Fibroblast of pulmonary artery (primary cell): ENCODE measurements at regions not wholly inside any gene's neighbourhood (a gene's known extent, or its start where the extent isn't known, plus 50 kb on each side); places are given as distances from the start of the nearest gene placed in this dataset.
"Not testable (repeated sequence)": the region's sequence is repeated elsewhere in the genome, so short reads cannot be mapped to it uniquely, and the experiment has no call there.

Experiments used
- DNase-seq: peaks from one replicate; pipeline ENCODE4 v3.0.0-alpha.2; 2010; ENCODE audit warnings: low read depth
- H3K4me3 ChIP-seq: replicated peaks from 2 replicates; pipeline ENCODE4 v1.5.1; 2011; ENCODE audit warnings: low read depth, mild to moderate bottlenecking, control low read depth, low read length, moderate library complexity
- CTCF ChIP-seq: IDR thresholded peaks from 2 replicates; pipeline ENCODE4 v1.5.1; 2011; ENCODE audit warnings: mild to moderate bottlenecking, control low read depth, low read length, inconsistent platforms; ENCODE audit errors: missing control alignments

GRCh38 chr16:32085438-32086141 is 167.5 kb upstream of the TP53TG3D start:
- not testable (repeated sequence) for DNase-seq
- H3K4me3 ChIP-seq, result peak overlapping the region; percentile 14

DNA sequence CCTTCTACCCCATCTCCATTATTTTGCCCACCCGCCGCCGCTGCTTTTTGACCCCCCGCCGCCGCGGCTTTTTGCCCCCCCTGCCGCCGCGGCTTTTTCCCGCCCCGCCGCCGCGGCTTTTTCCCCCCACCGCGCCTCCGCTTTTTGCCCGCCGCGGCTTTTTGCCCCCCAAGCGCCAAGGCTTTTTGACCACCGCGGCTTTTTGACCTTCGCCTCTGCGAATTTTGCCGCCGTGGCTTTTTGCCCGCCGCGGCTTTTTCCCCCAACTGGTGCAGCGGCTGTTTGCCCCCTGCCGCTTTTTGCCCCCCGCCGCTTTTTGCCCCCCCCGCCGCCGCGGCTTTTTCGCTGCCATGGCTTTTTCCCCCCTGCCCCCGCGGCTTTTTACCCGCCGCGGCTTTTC is 137.5 kb upstream of the TP53TG3D start:
- DNase-seq, H3K4me3 ChIP-seq: not testable (repeated sequence)

GRCh38 chr16:32116080-32116479 is 137.0 kb upstream of the TP53TG3D start:
- DNase-seq, result no peak
- peak overlapping the region; percentile 43 for H3K4me3 ChIP-seq
- no peak for TF ChIP-seq CTCF

DNA sequence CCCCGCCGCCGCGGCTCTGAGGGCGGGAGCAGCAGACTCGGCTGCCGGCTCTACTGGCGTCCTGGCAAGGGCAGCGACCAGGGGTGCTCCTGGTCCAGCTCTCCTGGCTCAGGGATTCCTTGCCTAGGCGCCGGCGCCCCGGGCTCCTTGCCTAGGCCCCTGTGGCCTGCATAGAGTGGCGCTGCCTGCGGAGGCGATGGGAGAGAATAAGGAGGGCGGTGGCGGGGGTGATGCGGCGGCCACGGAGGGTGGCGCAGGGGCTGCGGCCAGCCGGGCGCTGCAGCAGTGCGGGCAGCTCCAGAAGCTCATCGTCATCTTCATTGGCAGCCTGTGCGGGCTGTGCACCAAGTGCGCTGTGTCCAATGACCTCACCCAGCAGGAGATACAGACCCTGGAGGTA is 136.6 kb upstream of the TP53TG3D start:
- H3K4me3 ChIP-seq, DNase-seq: not testable (repeated sequence)

DNA sequence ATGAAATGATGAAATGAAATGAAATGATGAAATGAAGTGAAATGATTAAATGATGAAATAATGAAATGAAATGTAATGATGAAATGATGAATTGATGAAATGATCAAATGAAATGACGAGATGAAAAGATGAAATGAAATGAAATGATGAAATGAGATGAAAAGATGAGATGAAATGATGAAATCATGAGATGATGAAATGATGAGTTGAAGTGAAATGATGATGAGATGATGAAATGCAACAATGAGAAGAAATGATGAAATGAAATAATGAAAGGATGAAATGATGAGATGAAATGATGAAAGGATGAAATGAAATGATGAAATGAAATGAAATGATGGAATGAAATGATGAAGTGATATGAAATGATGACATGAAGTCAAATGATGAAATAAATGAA is 132.7 kb upstream of the TP53TG3D start:
- not testable (repeated sequence) for DNase-seq, H3K4me3 ChIP-seq

DNA sequence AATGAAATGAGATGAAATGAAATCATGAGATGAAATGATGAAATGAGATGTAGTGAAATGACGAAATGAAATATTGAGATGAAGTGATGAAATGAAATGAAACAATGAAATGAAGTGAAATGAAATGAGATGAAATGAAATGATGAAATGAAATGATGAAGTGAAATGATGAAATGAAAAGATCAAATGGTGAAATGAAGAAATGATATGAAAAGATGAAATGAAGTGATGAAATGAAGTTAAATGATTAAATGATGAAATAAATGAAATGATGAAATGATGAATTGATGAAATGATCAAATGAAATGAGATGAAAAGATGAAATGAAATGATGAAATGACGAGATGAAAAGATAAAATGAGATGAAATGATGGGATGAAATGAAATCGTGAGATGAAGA is 132.3 kb upstream of the TP53TG3D start:
- DNase-seq, H3K4me3 ChIP-seq: not testable (repeated sequence)

DNA sequence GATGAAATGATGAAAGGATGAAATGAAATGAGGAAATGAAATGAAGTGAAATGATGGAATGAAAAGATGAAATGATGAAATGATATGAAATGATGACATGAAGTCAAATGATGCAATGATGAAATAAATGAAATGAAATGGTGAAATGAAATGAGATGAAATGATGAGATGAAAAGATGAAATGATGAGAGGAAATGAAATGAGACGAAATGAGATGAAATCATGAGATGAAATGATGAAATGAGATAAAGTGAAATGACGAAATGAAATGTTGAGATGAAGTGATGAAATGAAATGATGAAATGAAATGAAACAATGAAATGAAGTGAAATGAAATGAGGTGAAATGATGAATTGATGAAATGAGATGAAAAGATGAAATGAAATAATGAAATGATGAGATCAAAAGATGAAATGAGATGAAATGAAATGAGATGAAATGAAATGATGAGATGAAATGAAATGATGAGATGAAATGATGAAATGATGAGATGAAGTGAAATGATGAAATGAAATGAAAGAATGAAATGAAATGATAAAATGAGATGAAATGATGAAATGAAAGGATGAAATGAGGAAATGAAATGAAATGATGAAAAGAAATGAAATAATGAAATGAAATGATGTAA is 131.7 kb upstream of the TP53TG3D start:
- not testable (repeated sequence) for DNase-seq, H3K4me3 ChIP-seq

DNA sequence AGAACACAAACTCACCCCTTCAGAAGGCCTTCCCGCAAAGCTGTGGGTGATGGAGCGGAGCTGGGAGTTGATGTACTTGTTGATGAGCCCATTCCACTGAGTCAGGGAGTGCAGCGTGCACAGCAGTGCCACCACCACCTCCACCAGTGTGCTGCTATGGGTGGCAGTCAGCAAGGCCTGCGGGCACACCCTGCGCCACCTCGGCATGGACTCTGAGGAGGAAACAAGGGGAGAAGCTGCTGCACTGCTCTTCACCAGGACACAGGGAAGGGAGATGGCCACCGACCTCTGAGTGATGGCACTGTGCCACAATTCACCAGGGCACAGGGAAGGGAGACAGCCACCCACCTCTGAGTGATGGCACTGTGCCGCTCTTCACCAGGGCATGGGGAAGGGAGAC is 100.7 kb upstream of the TP53TG3D start:
- not testable (repeated sequence) for DNase-seq, H3K4me3 ChIP-seq

GRCh38 chr16:32187918-32188669 is 65.0 kb upstream of the TP53TG3D start:
- not testable (repeated sequence) for H3K4me3 ChIP-seq, DNase-seq

DNA sequence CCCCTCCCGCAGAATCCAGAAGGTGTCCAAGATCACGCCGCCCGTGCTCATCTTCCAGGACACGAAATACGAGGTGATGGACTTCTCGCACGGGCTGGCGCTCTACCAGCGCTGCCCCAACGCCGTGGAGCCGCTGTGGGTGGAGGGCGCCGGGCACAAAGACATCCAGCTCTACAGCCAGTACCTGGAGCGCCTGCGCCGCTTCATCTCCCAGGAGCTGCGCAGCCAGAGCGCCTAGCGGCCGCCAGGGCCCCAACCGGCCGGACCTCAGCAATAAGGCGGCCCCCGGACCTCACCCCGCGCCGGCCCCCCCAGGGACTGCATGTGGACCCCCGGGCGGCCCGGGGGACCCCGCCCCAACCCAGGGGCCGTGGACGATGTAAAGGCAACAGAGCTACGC is 50.5 kb upstream of the TP53TG3D start:
- not testable (repeated sequence) for H3K4me3 ChIP-seq, DNase-seq
